H1 (cell line): ENCODE measurements at regions not wholly inside any gene's neighbourhood (a gene's known extent, or its start where the extent isn't known, plus 50 kb on each side); places are given as distances from the start of the nearest gene placed in this dataset.

ENCODE experiments used
- CTCF ChIA-PET: fragments of 300-600 bp; sonication (Branson Sonifier 250); formaldehyde crosslinking; loops from one replicate; lab custom pipeline; 2021; ENCODE audit not compliant: partially characterized antibody; lab: Charles Lee
- POLR2A ChIA-PET: fragments of 300-600 bp; sonication (Branson Sonifier 250); formaldehyde crosslinking; loops from one replicate; lab custom pipeline; 2021; ENCODE audit warnings: inconsistent platforms; ENCODE audit not compliant: partially characterized antibody; lab: Charles Lee
- DNase-seq, 2 experiments: peaks; one replicate each; pipeline versions ENCODE4 v3.0.0 to v3.0.0-alpha.2; 2010 to 2022; ENCODE audit warnings: low spot score in 2 of 2, low read depth in 1 of 2, mixed read lengths in 1 of 2
- FAIRE-seq: peaks from 2 replicates; lab custom pipeline; 2011; peaks lifted over from hg19 to GRCh38; lab: Jason Lieb, UNC
- H2AFZ ChIP-seq: 2 replicates; pipeline ENCODE4 v1.8.1; 2012; ENCODE audit warnings: low read length, inconsistent platforms
- H2AK5ac ChIP-seq: 2 replicates; pipeline ENCODE4 v1.6.1; 2013; ENCODE audit warnings: low read depth, low read length
- H2BK120ac ChIP-seq: replicated peaks from 2 replicates; pipeline ENCODE3; 2013; ENCODE audit warnings: low read depth, low read length, inconsistent platforms
- H2BK12ac ChIP-seq: 2 replicates; pipeline ENCODE4 v1.6.1; 2013; ENCODE audit warnings: low read depth, low read length
- H2BK15ac ChIP-seq: 2 replicates; pipeline ENCODE4 v1.6.1; 2013; ENCODE audit warnings: low read length
- H2BK20ac ChIP-seq: 2 replicates; pipeline ENCODE4 v1.6.1; 2013; ENCODE audit warnings: low read length
- H2BK5ac ChIP-seq: 2 replicates; pipeline ENCODE4 v1.6.1; 2013; ENCODE audit warnings: low read depth, low read length
- H3K14ac ChIP-seq: 2 replicates; pipeline ENCODE4 v1.6.1; 2013; ENCODE audit warnings: inconsistent platforms; ENCODE audit not compliant: insufficient read length
- H3K18ac ChIP-seq: 2 replicates; pipeline ENCODE4 v1.6.1; 2013; ENCODE audit warnings: low read length; ENCODE audit errors: extremely low read depth
- H3K23ac ChIP-seq: 2 replicates; pipeline ENCODE4 v1.6.1; 2013; ENCODE audit warnings: inconsistent platforms; ENCODE audit not compliant: insufficient read length
- H3K23me2 ChIP-seq: 2 replicates; pipeline ENCODE4 v1.6.1; 2013; ENCODE audit warnings: low read depth, low read length
- H3K27ac ChIP-seq: 2 replicates; pipeline ENCODE4 v1.6.1; 2011; ENCODE audit warnings: low read depth, low read length, inconsistent platforms
- H3K27me3 ChIP-seq, 4 experiments: replicated peaks in 1 of 4; 1 replicate in 1 of 4; 2 replicates in 3 of 4; pipeline versions ENCODE4 v1.6.1 to v1.8.1; 2011 to 2013; ENCODE audit warnings: low read length in 3 of 4, mild to moderate bottlenecking in 3 of 4, inconsistent platforms in 2 of 4, mixed read lengths in 2 of 4, moderate library complexity in 1 of 4; ENCODE audit not compliant: control insufficient read depth in 3 of 4, insufficient read depth in 3 of 4; ENCODE audit errors: extremely low read depth in 1 of 4
- H3K36me3 ChIP-seq, 4 experiments: 2 replicates each; pipeline versions ENCODE4 v1.6.1 to v1.8.1; 2011 to 2013; ENCODE audit warnings: mild to moderate bottlenecking in 4 of 4, low read length in 3 of 4, moderate library complexity in 2 of 4, control low read depth in 1 of 4, inconsistent platforms in 1 of 4; ENCODE audit not compliant: insufficient read depth in 4 of 4, control insufficient read depth in 2 of 4
- H3K4ac ChIP-seq: replicated peaks from 2 replicates; pipeline ENCODE3; 2013; ENCODE audit warnings: low read length, low read depth, mixed read lengths, inconsistent platforms; ENCODE audit not compliant: insufficient read length
- H3K4me1 ChIP-seq, 4 experiments: replicated peaks in 1 of 4; 1 replicate in 1 of 4; 2 replicates in 3 of 4; pipeline versions ENCODE4 v1.6.1 to v1.8.1; 2011 to 2013; ENCODE audit warnings: low read length in 3 of 4, inconsistent platforms in 2 of 4, mixed read lengths in 1 of 4; ENCODE audit not compliant: insufficient read depth in 4 of 4, control insufficient read depth in 3 of 4
- H3K4me2 ChIP-seq, 2 experiments: 2 replicates each; pipeline versions ENCODE4 v1.6.1 to v1.8.1; 2011 to 2013; ENCODE audit warnings: low read depth in 2 of 2, low read length in 2 of 2, control low read depth in 1 of 2, inconsistent platforms in 1 of 2, mild to moderate bottlenecking in 1 of 2; ENCODE audit not compliant: insufficient read depth in 1 of 2
- H3K4me3 ChIP-seq, 4 experiments: fragments of 200-600, 300-600 bp in 1 of 4; sonication (generic), shearing (Covaris generic), sonication (Bioruptor Twin) in 1 of 4; 2 replicates each; pipeline versions ENCODE4 v1.5.1 to v1.8.1; 2011 to 2016; ENCODE audit warnings: low read length in 4 of 4, low read depth in 3 of 4, control low read depth in 2 of 4, inconsistent platforms in 2 of 4, mild to moderate bottlenecking in 2 of 4, mixed read lengths in 1 of 4, moderate library complexity in 1 of 4; ENCODE audit not compliant: insufficient read depth in 2 of 4; ENCODE audit errors: extremely low read depth in 1 of 4
- H3K56ac ChIP-seq: replicated peaks from 2 replicates; pipeline ENCODE3; 2013; ENCODE audit warnings: low read depth, mild to moderate bottlenecking, mixed read lengths, low read length, inconsistent platforms; ENCODE audit not compliant: insufficient read length
- H3K79me1 ChIP-seq: 2 replicates; pipeline ENCODE4 v1.6.1; 2013; ENCODE audit warnings: low read depth, low read length, control low read depth
- H3K79me2 ChIP-seq, 2 experiments: 2 replicates each; pipeline versions ENCODE4 v1.6.1 to v1.8.1; 2012 to 2013; ENCODE audit warnings: low read length in 2 of 2, mild to moderate bottlenecking in 2 of 2, inconsistent platforms in 1 of 2; ENCODE audit not compliant: insufficient read depth in 2 of 2, control insufficient read depth in 1 of 2
- H3K9ac ChIP-seq, 4 experiments: replicated peaks in 1 of 4; 1 replicate in 1 of 4; 2 replicates in 3 of 4; pipeline versions ENCODE4 v1.6.1 to v1.8.1; 2011 to 2013; ENCODE audit warnings: low read depth in 3 of 4, low read length in 3 of 4, control low read depth in 2 of 4, mild to moderate bottlenecking in 2 of 4, moderate library complexity in 2 of 4, inconsistent platforms in 1 of 4; ENCODE audit errors: extremely low read depth in 1 of 4
- H3K9me3 ChIP-seq, 2 experiments: 2 replicates each; pipeline versions ENCODE4 v1.6.1 to v1.8.1; 2012 to 2013; ENCODE audit warnings: mild to moderate bottlenecking in 2 of 2, moderate library complexity in 2 of 2, control low read depth in 1 of 2, inconsistent platforms in 1 of 2, low read depth in 1 of 2, low read length in 1 of 2, mixed read lengths in 1 of 2; ENCODE audit not compliant: insufficient read depth in 2 of 2
- H4K20me1 ChIP-seq, 2 experiments: replicated peaks in 1 of 2; 2 replicates each; pipeline versions ENCODE3 to v1.8.1; 2011 to 2013; ENCODE audit warnings: inconsistent platforms in 2 of 2, low read length in 2 of 2, mild to moderate bottlenecking in 1 of 2; ENCODE audit not compliant: insufficient read depth in 2 of 2, control insufficient read depth in 1 of 2
- H4K5ac ChIP-seq: 2 replicates; pipeline ENCODE4 v1.6.1; 2013; ENCODE audit warnings: low read length, low read depth, mixed read lengths, inconsistent platforms; ENCODE audit not compliant: insufficient read length
- H4K8ac ChIP-seq: 2 replicates; pipeline ENCODE4 v1.8.0; 2013; ENCODE audit warnings: mild to moderate bottlenecking, moderate library complexity, low read length, inconsistent platforms; ENCODE audit not compliant: insufficient read depth; ENCODE audit errors: extremely low read depth
- H4K91ac ChIP-seq: replicated peaks from 2 replicates; pipeline ENCODE3; 2013; ENCODE audit warnings: low read length, mixed read lengths, inconsistent platforms; ENCODE audit not compliant: insufficient read length
- CBX8 ChIP-seq: fragments of 300-800, 300-1000 bp; sonication (generic); IDR thresholded peaks from 2 replicates; pipeline ENCODE4 v1.7.1; 2016; ENCODE audit warnings: low read depth, low read length, borderline replicate concordance
- CHD2 ChIP-seq: IDR thresholded peaks from 2 replicates; pipeline ENCODE4 v1.6.1; 2012; ENCODE audit warnings: low read length, improper control_type of control experiment
- CREB1 ChIP-seq: IDR thresholded peaks from 2 replicates; pipeline ENCODE4 v1.6.1; 2012; ENCODE audit warnings: inconsistent platforms
- EZH2 ChIP-seq: fragments of 200-600 bp; sonication (generic); IDR thresholded peaks from 2 replicates; pipeline ENCODE4 v1.7.1; 2012; ENCODE audit warnings: low read depth, mild to moderate bottlenecking, moderate library complexity, low read length, inconsistent platforms; ENCODE audit not compliant: severe bottlenecking
- FOSL1 ChIP-seq: IDR thresholded peaks from 2 replicates; pipeline ENCODE4 v1.6.1; 2011; ENCODE audit warnings: mild to moderate bottlenecking, low read depth, low read length, moderate library complexity; ENCODE audit not compliant: insufficient read depth
- KDM4A ChIP-seq: IDR thresholded peaks from one replicate; pipeline ENCODE4 v1.7.1; 2012; ENCODE audit warnings: low read depth, mild to moderate bottlenecking, moderate library complexity, low read length, inconsistent platforms; ENCODE audit not compliant: severe bottlenecking
- KDM5A ChIP-seq: fragments of 200-600 bp; IDR thresholded peaks from 2 replicates; pipeline ENCODE4 v1.7.1; 2012; ENCODE audit warnings: mild to moderate bottlenecking, low read length, inconsistent platforms, mixed read lengths
- MAFK ChIP-seq: IDR thresholded peaks from 2 replicates; pipeline ENCODE4 v1.6.1; 2012; ENCODE audit warnings: low read depth, mild to moderate bottlenecking, improper control_type of control experiment, low read length
- NANOG ChIP-seq: IDR thresholded peaks from 2 replicates; pipeline ENCODE4 v1.6.1; 2011; ENCODE audit warnings: low read length, low read depth, mild to moderate bottlenecking, inconsistent platforms; ENCODE audit not compliant: insufficient read depth, poor library complexity, severe bottlenecking
- PHF8 ChIP-seq: fragments of 200-600 bp; sonication (generic); conservative IDR thresholded peaks from 2 replicates; pipeline ENCODE4 v1.7.1; 2012; ENCODE audit warnings: low read depth, mild to moderate bottlenecking, inconsistent platforms, low read length, moderate library complexity
- SAP30 ChIP-seq: fragments of 300-600 bp; sonication (generic); IDR thresholded peaks from 2 replicates; pipeline ENCODE4 v1.7.1; 2012; ENCODE audit warnings: low read length, moderate library complexity, mild to moderate bottlenecking, inconsistent platforms; ENCODE audit not compliant: insufficient read depth, insufficient replicate concordance
- TAF1 ChIP-seq: IDR thresholded peaks from 2 replicates; pipeline ENCODE4 v1.6.1; 2011; ENCODE audit warnings: mild to moderate bottlenecking, low read depth, low read length
- WGBS, 2 experiments: shearing (Covaris generic) in 1 of 2; methylation state at CpG; one replicate each; pipeline versions ENCODE4 v1.1.6 to v1.1.7; 2013 to 2015; ENCODE audit warnings: low lambda C conversion rate in 2 of 2, mixed read lengths in 2 of 2, inconsistent platforms in 1 of 2, low coverage in 1 of 2, missing lambda C conversion rate in 1 of 2; ENCODE audit not compliant: insufficient replicate concordance in 2 of 2, insufficient coverage in 1 of 2, insufficient read length in 1 of 2; ENCODE audit errors: extremely low coverage in 1 of 2, missing lambda C conversion rate in 1 of 2; 5-methylcytosine and 5-hydroxymethylcytosine counted together

DNA sequence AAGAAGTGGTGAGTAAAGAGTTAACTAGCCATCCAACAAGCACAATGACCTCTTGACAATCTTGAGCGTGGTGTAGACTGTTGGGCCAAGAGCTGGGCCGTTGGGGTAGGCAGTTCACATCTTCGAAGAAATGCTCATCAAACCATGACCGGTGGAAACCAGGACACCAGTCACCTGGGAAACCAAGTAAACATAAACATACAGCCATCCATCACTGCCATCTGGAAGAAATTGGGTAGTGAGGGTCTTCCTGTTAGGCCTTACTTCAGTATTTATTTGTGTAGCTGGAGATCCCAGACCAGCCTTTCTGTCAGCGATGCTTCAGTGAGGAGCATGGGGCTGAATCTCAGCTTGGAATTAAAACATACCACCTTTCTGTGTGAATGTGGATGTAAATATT is 108.1 kb upstream of the HAO2 start:
- no peak overlapping the region for H2BK120ac ChIP-seq
- no peaks in the 10 kb centered on the region for H4K20me1 ChIP-seq
- ChIA-PET POLR2A (no interaction called here), CTCF (interaction anchor here (1.2 to 2.0 kb wide), 2 partner anchors 14 to 104 kb away, joined by 3 to 10 read pairs; no protein-coding TSS in a partner anchor)
- no peak overlapping the region for H3K14ac ChIP-seq
- no peak overlapping the region for H2AK5ac ChIP-seq
- no peak overlapping the region for H2BK5ac ChIP-seq
- no peaks in the 10 kb centered on the region; a peak in 1 of 7 replicates for H3K27me3 ChIP-seq
- no peak overlapping the region for H2BK20ac ChIP-seq
- no peak overlapping the region for H3K4me2 ChIP-seq
- no peak overlapping the region for H2BK12ac ChIP-seq
- no peak overlapping the region for H2AFZ ChIP-seq
- no peak overlapping the region for H3K23ac ChIP-seq
- H3K4me1 ChIP-seq = no peaks in the 10 kb centered on the region
- no peaks in the 10 kb centered on the region for H3K36me3 ChIP-seq
- H3K4me3 ChIP-seq = no peak overlapping the region
- no peaks in the 10 kb centered on the region for H3K23me2 ChIP-seq
- H4K91ac ChIP-seq = no peak overlapping the region
- no peaks in the 10 kb centered on the region for H3K79me1 ChIP-seq
- H3K79me2 ChIP-seq = no peaks in the 10 kb centered on the region
- TF ChIP-seq TAF1 (no peak), KDM5A (no peak), PHF8 (no peak), EZH2 (no peak), CHD2 (no peak), CBX8 (no peak), MAFK (no peak), CREB1 (no peak), KDM4A (no peak), SAP30 (no peak), FOSL1 (no peak), NANOG (no peak)
- no peak overlapping the region for H3K27ac ChIP-seq
- no peak overlapping the region for H2BK15ac ChIP-seq
- WGBS, 2 experiments = 88% methylated on average over 5 of the region's 5 CpGs; no CpG with 5 or more reads in 1 of the 2 experiments
- no peak overlapping the region for H3K4ac ChIP-seq
- no peak overlapping the region for H3K9ac ChIP-seq
- H3K9me3 ChIP-seq = no peaks in the 10 kb centered on the region
- no peak overlapping the region for H3K18ac ChIP-seq
- FAIRE-seq = no peak
- no peak for DNase-seq
- no peak overlapping the region for H4K5ac ChIP-seq
- no peak overlapping the region for H3K56ac ChIP-seq
- no peak overlapping the region for H4K8ac ChIP-seq
